ENCODE measurements at regions not wholly inside any gene's neighbourhood (a gene's known extent, or its start where the extent isn't known, plus 50 kb on each side); places are given as distances from the start of the nearest gene placed in this dataset. TPM values are rescaled to one million over a fixed set of nuclear protein-coding genes. Genes with fewer than 3 reads are reported as not detected.
A peak's percentile ranks its signal among the peaks of the same experiment; 100 is the strongest.

- no peaks in the 10 kb centered on the region for H3K36me3 Mint-ChIP-seq
- H3K27me3 Mint-ChIP-seq, result peaks cover 1 to 10% (median 9%) of the 10 kb centered on the region in 5 donors
- no peak overlapping the region for H3K4me3 Mint-ChIP-seq
- peaks cover 0 to 5% (median under 1%) of the 10 kb centered on the region in 4 donors for H3K4me1 Mint-ChIP-seq
- H3K27ac Mint-ChIP-seq, result no peak overlapping the region
- no peaks in the 10 kb centered on the region for H3K9me3 Mint-ChIP-seq
- ATAC-seq (peak; percentile 46 to 53), DNase-seq (peak in 6 of 10 donors; percentile 5 to 33 (median 16))
- POLR2A ChIA-PET, result no interaction called here
Measured at GRCh38 chr3:118817748-118818165, 216.9 kb downstream of the IGSF11 start.

- peaks cover 1 to 10% (median 9%) of the 10 kb centered on the region in 5 donors for H3K27me3 Mint-ChIP-seq
- peaks cover 0 to 5% (median under 1%) of the 10 kb centered on the region in 4 donors for H3K4me1 Mint-ChIP-seq
- H3K27ac Mint-ChIP-seq, result no peak overlapping the region
- DNase-seq (no peak), ATAC-seq (no peak)
- no peaks in the 10 kb centered on the region for H3K9me3 Mint-ChIP-seq
- POLR2A ChIA-PET, result no interaction called here
- H3K36me3 Mint-ChIP-seq, result no peaks in the 10 kb centered on the region
- H3K4me3 Mint-ChIP-seq, result no peak overlapping the region
Measured at GRCh38 chr3:118818386-118818785, 216.3 kb downstream of the IGSF11 start.

GRCh38 chr3:118823626-118824025 lies 211.0 kb downstream of the IGSF11 start:
- peaks cover 2 to 19% (median 7%) of the 10 kb centered on the region in 5 donors for H3K27me3 Mint-ChIP-seq
- no peak overlapping the region for H3K27ac Mint-ChIP-seq
- DNase-seq, result no peak
- ATAC-seq, result no peak
- H3K36me3 Mint-ChIP-seq, result no peaks in the 10 kb centered on the region
- no peaks in the 10 kb centered on the region for H3K9me3 Mint-ChIP-seq
- POLR2A ChIA-PET, result no interaction called here
- no peaks in the 10 kb centered on the region for H3K4me1 Mint-ChIP-seq
- no peak overlapping the region for H3K4me3 Mint-ChIP-seq

- POLR2A ChIA-PET, result no interaction called here
- H3K4me1 Mint-ChIP-seq, result no peaks in the 10 kb centered on the region
- ATAC-seq (no peak), DNase-seq (no peak)
- no peak overlapping the region for H3K27ac Mint-ChIP-seq
- H3K27me3 Mint-ChIP-seq, result peaks cover 2 to 19% (median 9%) of the 10 kb centered on the region in 5 donors
- H3K4me3 Mint-ChIP-seq, result no peak overlapping the region
- H3K9me3 Mint-ChIP-seq, result no peaks in the 10 kb centered on the region
- H3K36me3 Mint-ChIP-seq, result no peaks in the 10 kb centered on the region
Measured at GRCh38 chr3:118827446-118827845, 207.2 kb downstream of the IGSF11 start.

- Mint-ChIP-seq H3K9me3 (no peaks in the 10 kb centered on the region), H3K27ac (no peak overlapping the region), H3K27me3 (peaks cover 2 to 21% (median 9%) of the 10 kb centered on the region in 5 donors), H3K4me3 (no peak overlapping the region), H3K36me3 (no peaks in the 10 kb centered on the region), H3K4me1 (no peaks in the 10 kb centered on the region)
- DNase-seq, result no peak
- no peak for ATAC-seq
- POLR2A ChIA-PET, result no interaction called here
Measured at GRCh38 chr3:118828351-118828750, 206.3 kb downstream of the IGSF11 start.

GRCh38 chr3:118833075-118833474 lies 201.6 kb downstream of the IGSF11 start:
- Mint-ChIP-seq H3K27ac (no peak overlapping the region), H3K9me3 (peaks cover 0 to 9% (median 3%) of the 10 kb centered on the region in 9 donors), H3K4me3 (no peak overlapping the region), H3K36me3 (peaks cover 0 to 7% (median 1%) of the 10 kb centered on the region in 3 donors), H3K27me3 (peaks cover 4 to 32% (median 7%) of the 10 kb centered on the region in 5 donors), H3K4me1 (no peaks in the 10 kb centered on the region)
- ATAC-seq (no peak), DNase-seq (no peak)
- POLR2A ChIA-PET, result no interaction called here

- H3K36me3 Mint-ChIP-seq, result peaks cover 0 to 39% (median 14%) of the 10 kb centered on the region in 3 donors
- H3K27me3 Mint-ChIP-seq, result peaks cover 4 to 35% (median 7%) of the 10 kb centered on the region in 5 donors
- H3K9me3 Mint-ChIP-seq, result peaks cover 4 to 64% (median 38%) of the 10 kb centered on the region in 9 donors
- DNase-seq (no peak), ATAC-seq (no peak)
- POLR2A ChIA-PET, result no interaction called here
- no peak overlapping the region for H3K27ac Mint-ChIP-seq
- no peak overlapping the region for H3K4me3 Mint-ChIP-seq
- H3K4me1 Mint-ChIP-seq, result no peaks in the 10 kb centered on the region
Measured at GRCh38 chr3:118838871-118839270, 195.8 kb downstream of the IGSF11 start.

- Mint-ChIP-seq H3K4me1 (no peaks in the 10 kb centered on the region), H3K9me3 (peaks cover 9 to 71% (median 40%) of the 10 kb centered on the region in 9 donors), H3K36me3 (peaks cover 0 to 39% (median 18%) of the 10 kb centered on the region in 3 donors), H3K27me3 (peaks cover 0 to 11% (median 2%) of the 10 kb centered on the region in 5 donors), H3K27ac (peak overlapping the region in 1 of 10 donors; percentile 29), H3K4me3 (no peak overlapping the region)
- DNase-seq (no peak), ATAC-seq (no peak)
- POLR2A ChIA-PET, result no interaction called here
Measured at GRCh38 chr3:118842147-118842863, 192.3 kb downstream of the IGSF11 start.

GRCh38 chr3:118846176-118846575 lies 188.5 kb downstream of the IGSF11 start:
- H3K36me3 Mint-ChIP-seq, result peaks cover 0 to 18% (median 16%) of the 10 kb centered on the region in 3 donors

More at GRCh38 chr3:118846176-118846575, 188.5 kb downstream of the IGSF11 start:
- no peak for DNase-seq
- H3K4me1 Mint-ChIP-seq, result peaks cover 0 to under 1% (median 0%) of the 10 kb centered on the region in 4 donors
- POLR2A ChIA-PET, result no interaction called here
- no peak overlapping the region for H3K27ac Mint-ChIP-seq
- peaks cover 10 to 35% (median 29%) of the 10 kb centered on the region in 9 donors for H3K9me3 Mint-ChIP-seq
- no peak for ATAC-seq
- H3K27me3 Mint-ChIP-seq, result peaks cover 2 to 19% (median 6%) of the 10 kb centered on the region in 5 donors
- H3K4me3 Mint-ChIP-seq, result no peak overlapping the region

Small RNA genes lying in the stretch of these regions (microRNA-seq; reads per million reads assigned to microRNA genes)
- not detected for gene MIR4447 (ENCODE audit: borderline microRNAs expressed)
